HPDE6-E6E7 (cell line): ENCODE measurements at regions not wholly inside any gene's neighbourhood (a gene's known extent, or its start where the extent isn't known, plus 50 kb on each side); places are given as distances from the start of the nearest gene placed in this dataset.
"Not testable (repeated sequence)": the region's sequence is repeated elsewhere in the genome, so short reads cannot be mapped to it uniquely, and the experiment has no call there.

ENCODE experiments used
- DNase-seq: peaks from one replicate; pipeline ENCODE4 v3.0.0; 2011; ENCODE audit warnings: missing footprints; ENCODE audit errors: extremely low spot score

DNA sequence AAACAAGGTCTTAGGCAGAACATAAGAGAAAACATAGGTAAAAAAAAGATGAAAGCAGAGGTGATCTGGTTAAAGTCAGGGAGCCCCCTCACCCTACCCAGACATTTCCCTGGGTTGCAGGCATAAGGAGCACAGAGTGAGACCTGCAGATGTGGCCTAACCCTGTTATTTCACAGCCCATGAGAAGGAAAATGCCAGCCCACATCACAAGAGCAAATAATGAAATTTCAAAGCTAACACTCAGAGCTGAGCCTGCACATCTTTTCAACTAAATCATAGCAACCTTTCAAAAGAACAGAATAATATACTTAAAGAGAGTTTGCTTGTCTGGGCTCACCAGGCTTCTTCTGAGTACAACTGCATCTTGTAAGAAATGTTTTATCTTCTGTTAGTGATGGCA lies 295.4 kb downstream of the RPAP3 start:
- DNase-seq, result no peak

DNA sequence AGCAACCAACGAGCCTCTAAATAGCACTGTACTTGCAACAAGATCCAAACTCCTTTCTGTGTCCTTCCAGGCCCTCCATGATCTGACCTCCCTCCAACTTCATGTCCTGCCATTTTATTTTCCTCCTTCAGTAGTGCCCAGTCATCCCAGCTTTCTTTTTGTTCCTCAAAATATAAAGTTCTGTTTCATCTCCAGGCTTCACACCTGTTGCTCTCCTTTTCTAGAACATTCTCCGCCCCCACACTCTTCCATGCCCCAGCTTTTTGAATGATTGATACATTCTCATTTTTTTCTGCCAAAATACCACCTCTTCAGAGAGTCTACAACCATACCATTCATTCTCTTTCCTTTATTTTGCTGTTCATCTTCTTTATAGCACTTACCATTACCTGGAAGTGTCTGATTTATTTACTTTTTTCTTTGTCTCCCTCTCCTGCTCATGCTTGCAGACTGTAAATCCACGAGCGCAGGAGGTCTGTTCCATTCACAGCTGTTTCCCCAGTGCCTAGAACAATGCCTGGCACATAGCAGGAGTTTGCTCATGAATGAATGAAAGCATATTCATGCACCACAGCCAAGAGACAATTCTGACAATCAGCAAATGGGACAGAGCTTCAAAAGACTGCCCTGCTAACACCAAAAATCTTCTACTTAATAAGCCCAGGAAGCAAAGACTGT lies 296.4 kb downstream of the RPAP3 start:
- DNase-seq, result no peak

DNA sequence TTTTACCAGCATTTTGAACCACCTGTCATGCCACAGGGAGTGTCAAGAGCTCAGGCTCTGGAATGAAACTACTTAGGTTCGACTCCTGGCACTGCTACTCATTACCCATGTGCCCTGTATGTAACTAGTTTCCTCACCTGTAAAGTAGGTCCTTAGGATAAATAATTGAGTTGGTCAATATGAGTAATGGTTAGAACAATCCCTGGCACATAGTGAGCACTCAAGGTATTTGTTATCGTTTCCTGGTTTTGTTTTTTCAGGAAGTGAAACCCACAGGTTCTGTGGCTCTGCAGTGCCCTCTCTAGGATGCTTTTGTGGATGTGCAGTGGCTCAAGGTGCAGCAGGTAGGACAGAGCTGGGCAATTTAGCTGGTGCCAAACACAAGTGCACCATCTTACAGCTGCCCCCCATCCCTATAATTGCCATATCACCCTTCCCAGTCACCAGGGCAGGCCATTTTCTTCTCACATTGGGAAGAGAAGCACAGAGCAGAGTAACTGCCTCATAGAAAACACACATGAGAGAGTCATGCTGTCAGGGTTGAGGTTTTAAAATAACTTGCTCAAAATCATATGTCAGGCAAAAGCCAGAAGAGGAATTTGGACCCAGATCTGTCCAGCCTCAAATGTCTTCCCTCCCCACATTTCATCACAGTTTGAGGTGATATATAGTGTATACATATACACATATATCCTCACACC lies 297.5 kb downstream of the RPAP3 start:
- DNase-seq, result peak; percentile 54

DNA sequence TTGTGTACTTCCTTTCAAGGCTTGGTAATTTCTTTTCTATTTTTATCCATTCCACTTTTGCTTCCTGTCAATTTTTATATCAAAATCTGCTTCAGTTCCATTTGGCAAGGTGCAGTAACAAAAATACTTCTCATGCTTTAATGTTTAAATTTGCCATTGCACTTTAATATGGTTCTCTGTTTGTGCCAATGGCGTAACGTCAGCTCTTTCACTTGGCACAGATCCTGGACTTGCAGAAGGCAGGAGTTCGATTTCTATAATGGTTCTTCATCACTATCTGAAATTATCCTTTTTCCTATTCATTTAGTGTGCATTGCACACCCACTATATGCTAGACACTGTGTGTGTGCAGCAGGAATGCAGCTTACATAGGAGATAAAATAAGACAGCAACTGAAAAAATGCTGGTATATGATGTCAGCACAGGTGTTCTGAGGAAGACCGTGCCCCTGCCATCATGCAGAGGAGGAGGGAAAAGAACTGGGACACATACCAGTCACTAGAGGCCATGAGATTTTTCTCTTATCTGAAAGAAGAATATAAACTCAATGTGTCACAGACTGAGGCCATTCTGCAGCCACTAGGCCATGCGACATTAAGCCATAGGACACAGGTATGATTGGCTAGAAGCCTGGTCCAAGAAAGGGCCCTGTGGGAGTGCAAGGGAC lies 298.2 kb downstream of the RPAP3 start:
- DNase-seq, result no peak

DNA sequence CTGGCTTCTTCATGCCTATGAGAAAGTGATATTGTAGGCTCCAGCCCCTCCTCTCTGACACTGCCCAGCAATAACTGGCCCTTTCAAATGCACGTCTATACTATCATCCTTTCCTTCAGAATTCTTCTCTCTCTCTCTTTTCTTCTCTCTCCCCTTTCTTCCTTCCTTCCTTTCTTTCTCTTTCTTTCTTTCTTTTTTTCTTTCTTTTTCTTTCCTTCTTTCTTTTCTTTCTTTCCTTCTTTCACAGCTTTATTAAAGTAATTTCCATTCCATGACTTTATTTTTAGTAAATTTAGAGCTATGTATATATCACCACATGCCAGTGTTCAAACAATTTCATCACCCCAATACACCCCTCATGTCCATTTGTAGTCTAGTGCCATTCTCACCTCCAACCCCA lies 302.1 kb downstream of the RPAP3 start:
- no peak for DNase-seq

DNA sequence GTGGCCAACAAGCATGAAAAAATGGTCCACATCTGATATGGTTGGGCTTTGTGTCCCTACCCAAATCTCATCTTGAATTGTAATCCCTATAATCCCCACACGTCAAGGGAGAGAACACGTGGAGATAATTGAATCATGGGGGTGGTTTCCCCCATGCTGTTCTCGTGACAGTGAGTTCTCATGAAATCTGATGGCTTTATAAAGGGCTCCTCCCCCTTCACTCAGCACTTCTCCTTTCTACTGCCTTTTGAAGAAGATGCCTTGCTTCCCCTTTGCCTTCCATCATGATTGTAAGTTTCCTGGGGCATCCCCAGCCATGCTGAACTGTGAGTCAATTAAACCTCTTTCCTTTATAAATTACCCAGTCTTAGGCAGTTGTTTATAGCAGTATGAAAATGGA lies 304.6 kb downstream of the RPAP3 start:
- not testable (repeated sequence) for DNase-seq

DNA sequence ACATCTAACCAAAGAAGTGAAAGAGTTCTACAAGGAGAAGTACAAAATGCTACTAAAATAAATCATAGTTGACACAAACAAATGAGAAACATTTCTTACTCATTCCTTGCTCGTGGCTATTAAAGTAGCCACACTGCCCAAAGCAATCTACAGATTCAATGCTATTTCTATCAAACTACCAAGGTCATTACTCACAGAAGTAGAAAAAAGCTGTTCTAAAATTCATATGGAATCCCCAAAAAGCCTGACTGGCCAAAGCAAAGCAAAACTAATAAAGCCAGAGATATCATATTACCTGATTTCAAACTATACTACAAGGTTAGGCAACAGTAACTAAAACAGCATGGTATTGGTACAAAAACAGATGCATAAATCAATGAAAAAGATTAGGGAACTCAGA lies 305.6 kb downstream of the RPAP3 start:
- DNase-seq, result no peak

DNA sequence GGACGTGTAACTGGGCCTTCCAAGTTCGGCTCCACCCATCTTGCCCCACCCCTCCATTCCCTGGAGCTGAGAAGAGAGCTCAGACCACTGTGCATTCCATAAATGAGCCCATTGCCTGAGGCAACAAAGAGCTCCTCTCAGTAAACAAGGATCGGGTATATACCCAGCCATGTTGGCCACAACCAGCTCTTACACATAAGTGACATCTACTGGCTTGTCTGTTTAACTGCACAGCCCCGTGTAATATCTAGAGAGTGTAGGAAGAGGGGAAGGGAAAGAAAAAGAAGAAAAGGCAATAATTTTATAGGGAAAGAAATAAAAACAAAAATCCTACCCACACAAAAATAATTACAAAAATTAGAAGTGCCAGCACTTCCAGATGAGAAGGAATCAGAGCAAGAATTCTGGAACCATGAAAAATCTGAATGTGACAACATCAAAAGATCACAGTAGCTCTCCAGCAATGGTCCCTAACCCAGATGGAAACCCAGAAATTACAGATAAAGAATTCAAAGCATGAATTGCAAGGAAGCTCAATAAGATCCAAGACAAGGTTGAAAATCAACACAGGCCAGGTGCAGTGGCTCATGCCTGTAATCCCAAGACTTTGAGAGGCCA lies 308.1 kb downstream of the RPAP3 start:
- DNase-seq, result no peak

DNA sequence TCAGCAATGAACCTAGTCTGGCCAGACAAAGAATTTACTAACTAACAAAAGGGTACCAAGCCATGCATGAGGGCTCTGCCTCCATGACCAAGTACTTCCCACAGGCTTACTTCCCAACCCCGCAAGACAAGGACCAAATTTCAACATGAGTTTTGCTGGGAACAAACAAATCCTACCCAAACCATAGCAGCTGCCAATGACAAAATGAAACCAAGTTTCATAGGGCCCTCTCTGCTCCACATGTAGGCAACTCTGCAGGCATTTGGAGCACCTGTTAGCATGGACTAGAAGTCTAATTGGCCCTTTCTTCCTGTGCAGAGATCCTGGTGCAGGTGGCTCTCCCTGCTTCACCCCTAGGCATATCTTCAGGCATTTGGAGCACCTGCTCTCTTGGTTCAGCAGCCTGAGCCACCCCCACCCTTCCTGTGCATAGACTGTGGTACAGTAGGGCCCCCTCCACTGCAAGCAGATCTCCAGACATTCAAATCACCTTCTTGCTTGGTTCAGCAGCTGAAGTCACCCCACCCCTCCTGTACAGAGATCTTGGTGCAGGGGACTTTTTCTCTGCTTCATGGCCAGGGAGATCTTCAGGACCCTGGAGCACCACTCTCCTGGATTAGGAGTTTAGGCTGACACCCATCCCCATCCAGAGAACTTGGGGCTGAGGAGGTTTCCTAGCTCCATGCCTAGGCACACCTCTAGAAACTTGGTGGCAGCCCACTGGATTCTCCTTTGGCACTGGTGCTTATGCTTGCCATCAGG lies 308.7 kb downstream of the RPAP3 start:
- no peak for DNase-seq

DNA sequence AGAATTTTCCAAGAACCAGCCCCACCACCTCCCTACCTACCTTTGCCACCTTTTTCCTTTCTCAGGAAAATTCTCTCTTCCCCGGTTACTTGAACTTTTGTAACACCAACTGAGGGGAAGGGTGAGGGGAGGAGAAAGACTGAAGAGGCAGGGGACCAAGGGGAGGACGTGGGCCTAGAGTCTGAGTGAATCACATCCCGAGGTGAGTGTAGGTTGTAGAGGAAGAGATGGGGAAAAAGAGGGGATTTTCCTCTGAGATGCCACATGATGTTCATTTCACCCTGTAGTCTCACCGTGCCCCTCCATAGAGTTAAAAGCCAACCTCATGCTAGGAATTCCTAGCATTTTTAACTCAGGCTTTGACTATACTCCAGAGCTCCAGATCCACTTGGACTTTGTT lies 311.8 kb downstream of the RPAP3 start:
- DNase-seq, result no peak

DNA sequence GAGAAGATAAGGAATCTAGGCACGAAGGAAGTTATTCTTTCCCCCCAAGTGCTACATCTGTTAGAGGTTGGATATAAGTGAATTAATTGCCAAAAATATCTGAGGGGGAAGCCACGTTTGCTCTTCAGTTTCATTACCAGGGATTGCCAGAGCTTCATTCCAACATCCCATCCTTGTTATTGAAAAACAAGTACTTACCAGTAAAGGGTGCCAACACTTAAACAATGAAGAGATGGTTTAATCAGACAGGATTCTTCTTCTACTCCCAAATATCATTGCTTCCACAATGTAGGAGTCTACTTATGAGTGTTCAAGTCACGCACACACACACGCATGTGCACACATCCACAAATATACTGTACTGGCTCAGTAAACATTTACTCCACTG lies 312.4 kb downstream of the RPAP3 start:
- DNase-seq, result no peak

DNA sequence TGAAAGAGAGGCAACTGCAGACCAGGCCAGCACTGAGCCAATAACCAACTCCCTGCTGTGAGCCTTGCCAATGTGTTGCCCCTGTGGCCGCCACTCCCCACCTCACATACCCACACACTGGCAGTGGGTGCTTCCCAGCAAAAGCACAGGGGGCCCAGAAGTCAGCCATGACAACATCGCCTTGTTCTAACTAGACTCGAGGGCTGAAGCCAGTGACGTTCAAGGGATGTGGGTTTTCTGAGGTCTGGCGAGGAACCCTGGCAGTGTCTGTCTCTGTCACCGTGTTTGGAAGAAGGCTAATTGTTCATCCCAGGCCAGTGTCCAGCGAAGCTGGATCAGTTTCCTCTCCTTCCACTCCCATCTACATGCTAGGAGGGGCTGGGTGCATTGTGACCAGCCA lies 311.8 kb upstream of the AMIGO2 start:
- DNase-seq, result no peak

DNA sequence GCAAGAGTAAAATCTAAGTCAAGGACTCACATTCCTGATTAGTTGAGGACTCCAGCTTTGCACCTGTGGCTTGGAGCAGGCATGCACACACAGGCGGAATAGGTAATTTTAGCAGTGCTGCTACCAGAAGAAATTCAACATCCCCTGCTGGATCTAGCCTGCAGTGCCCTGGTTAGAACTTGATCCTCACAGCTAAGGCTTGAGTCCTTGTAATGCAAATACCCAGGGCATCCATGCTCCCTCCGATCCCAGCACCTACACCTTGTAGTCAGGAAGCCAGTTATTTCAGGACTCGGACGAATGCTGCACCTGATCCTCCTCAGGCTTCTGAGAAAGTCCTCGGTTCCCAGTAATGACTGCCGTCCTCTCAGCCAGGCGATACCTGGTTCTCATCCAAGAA lies 309.0 kb upstream of the AMIGO2 start:
- DNase-seq, result no peak

DNA sequence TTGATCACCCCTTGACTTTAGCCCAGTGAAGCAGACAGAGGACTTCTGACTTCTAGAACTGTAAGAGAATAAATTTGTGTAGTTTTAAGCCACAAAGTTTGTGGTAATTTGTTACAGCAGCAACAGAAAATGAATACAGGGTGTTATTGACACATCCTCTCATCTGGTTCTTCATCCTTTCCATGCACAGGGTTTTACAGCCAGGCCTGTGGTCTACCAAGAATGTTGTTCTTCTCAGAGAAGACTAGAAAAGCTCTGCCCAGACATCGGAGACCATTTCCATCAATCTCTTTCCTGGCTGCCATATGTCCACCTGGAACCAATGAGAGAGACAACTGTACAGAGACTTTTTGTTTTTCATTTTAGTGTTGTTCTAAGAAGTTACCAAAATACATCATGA lies 308.2 kb upstream of the AMIGO2 start:
- DNase-seq, result no peak

DNA sequence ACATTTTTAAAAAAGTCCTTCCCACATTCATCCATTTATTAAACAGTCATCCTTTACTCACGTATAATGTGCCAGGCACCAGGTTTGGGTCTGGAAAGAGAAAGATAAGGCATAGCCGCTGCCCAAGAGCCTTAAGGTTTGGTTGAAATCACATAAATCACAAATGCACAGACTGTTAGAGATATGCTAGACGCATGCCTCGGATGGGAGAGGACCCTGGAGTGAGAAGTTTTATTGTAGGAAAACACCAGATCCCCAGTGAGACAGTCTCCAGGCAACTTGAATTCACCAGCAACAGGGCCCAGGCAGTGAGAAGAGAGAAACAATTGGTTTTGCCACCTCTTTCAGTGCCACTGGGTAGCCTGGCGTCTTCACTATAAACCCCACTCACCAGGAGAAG lies 305.9 kb upstream of the AMIGO2 start:
- DNase-seq, result no peak

DNA sequence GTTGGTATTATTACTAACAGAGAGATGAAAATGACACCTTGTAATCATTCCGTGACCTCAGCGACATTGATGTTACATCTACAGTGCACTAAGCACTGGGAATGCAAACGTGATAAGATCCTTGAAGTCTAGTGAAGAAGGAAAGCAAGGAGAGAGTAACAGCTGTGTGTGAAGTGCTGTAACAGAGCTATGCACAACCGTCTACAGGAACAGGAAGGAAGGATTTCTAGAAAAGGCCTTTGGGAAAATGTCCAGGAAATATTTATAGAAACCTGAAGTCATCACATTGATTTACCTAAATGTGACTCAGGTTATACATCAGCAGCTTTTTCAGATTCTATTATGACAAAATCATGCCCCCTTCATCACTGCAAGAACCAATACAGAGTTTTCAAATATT lies 304.2 kb upstream of the AMIGO2 start:
- no peak for DNase-seq

DNA sequence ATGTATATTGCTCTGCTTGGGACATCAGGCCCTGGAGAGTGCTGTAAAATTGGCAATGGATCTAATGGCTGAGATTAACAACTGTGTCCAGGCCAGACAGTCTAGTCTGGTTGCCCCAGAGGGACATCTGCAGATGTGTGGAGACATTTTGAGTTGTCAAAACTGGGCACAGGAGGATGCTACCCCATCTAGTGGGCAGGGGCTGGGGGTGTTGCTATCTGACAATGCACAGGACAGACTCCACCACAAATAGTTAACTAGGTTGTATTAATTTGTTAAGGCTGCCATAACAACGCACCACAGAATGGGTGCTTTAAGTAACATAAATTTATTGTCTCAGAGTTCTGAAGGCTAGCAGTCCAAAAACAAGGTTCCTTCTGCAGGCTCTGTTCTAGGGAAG lies 302.5 kb upstream of the AMIGO2 start:
- DNase-seq, result no peak

DNA sequence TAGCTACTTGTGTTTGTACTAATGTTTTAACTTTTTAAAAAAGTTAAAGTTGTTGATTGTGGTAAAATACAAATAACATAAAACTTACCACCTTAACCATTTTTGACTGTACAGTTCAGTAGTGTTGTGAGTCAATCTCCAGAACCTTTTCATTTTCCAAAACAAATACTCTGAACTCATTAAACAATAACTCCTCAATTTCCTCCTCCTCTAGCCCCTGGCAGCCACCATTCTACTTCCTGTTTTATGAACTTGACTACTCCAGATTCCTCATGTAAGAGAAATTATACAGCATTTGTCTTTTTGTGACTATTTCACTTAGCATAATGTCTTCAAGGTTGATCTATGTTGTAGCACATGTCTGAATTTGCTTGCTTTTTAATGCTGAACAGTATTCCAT lies 299.1 kb upstream of the AMIGO2 start:
- no peak for DNase-seq

DNA sequence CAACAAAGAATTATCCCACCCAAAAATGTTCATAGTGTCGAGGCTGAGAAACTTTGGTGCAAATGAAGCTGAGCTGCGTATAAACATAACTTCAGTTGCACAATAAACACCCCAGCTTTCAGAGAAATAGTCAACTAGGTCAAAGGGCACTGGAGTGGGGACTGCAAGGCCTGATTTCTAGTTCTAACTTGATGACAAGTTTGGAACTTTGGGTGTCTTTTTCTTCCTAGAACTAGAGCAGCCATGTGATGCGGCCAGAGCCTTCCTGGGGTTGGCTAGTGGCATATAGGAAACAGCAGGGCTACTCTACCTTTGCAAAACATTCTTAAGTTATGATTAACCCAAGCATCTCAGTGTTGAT lies 298.4 kb upstream of the AMIGO2 start:
- no peak for DNase-seq

DNA sequence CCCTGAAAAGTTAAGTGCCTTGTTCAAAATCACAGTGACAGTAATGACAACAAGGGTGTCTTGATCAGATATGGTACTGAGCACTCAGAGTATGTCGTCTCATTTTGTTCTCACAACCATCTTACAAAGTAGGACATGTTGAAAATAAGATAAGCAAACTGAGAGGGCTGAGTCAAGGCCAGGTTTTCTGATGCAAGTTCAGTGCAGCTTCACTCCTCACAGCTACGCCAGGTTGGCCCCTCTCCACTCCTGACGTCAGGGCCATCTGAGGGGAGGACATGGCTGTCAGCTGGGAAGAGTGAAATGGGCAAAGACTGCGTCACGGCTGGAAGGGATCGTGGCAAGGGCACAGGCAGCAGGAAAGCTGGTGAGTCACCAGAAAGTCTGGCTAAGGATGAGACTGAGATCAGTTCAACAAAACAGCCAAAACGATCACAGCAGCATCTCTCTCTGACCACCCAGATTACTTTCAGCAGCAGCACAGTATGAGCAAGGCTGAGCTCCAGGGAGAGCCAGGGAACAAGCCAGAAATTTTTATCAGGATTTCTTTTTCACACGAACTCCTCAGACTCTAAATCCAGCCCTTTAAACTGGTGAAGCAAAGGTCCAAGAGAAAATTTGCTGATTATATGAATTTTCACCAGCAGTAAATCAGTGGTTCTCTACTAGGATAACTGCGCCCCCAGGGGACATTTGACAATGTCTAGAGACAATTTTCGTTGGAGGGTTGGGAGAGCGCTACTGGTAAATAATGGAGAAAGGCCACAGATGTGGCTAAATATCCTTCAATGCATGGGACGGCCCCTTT lies 297.9 kb upstream of the AMIGO2 start:
- DNase-seq, result peak; percentile 50

DNA sequence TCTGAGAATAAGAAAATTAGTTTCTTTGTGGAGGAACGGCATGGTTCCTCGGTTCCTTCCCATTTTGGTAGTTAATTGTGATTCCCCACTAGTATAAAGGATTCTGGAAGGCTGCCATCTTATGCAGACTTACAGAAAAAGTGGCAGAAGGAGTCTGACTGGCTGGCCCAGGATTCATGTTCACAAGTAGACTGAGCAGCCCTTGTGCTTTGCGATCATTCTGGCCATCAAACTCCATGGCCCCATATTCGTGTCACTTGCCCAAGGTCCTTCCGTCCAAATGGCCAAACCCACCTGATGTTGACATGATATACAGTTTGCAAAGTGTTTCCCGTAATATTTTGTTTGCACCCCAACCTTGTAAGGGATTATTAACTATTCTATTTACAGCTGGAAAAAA lies 297.2 kb upstream of the AMIGO2 start:
- DNase-seq, result no peak
